ENCODE measurements at regions not wholly inside any gene's neighbourhood (a gene's known extent, or its start where the extent isn't known, plus 50 kb on each side); places are given as distances from the start of the nearest gene placed in this dataset.

DNA sequence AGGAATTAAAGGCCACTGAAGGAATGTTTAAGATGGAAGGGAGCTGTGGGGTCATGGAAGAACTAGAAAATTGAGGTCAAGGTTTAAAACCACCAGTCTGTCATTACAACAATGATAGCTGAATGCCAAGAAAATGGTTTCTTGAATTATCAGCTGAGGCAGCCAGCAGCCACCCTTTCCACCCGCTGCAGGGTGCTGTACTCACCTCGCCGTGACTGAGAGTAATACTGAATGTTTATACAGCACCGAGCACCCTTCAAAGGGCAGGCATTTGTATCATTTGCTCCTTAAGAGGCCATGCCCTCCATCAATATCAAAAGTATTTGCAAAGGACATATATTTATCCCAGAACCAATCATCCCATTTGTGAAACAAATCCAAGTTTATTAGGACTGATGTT lies 402.8 kb downstream of the VPS13C start:
- H3K27ac Mint-ChIP-seq = no peak overlapping the region
- peaks cover 0 to 2% of the 10 kb centered on the region in 2 donors for H3K9me3 Mint-ChIP-seq
- no peaks in the 10 kb centered on the region for H3K36me3 Mint-ChIP-seq (ENCODE audit: insufficient read depth in 2 of 2)
- ATAC-seq (replicated peaks in 1 of 2) (no peak), DNase-seq (no peak)
- no peak overlapping the region for H3K4me3 Mint-ChIP-seq
- H3K4me1 Mint-ChIP-seq (ENCODE audit: low read depth) = no peaks in the 10 kb centered on the region
- peaks cover 21% of the 10 kb centered on the region for H3K27me3 Mint-ChIP-seq (ENCODE audit: low read depth)

DNA sequence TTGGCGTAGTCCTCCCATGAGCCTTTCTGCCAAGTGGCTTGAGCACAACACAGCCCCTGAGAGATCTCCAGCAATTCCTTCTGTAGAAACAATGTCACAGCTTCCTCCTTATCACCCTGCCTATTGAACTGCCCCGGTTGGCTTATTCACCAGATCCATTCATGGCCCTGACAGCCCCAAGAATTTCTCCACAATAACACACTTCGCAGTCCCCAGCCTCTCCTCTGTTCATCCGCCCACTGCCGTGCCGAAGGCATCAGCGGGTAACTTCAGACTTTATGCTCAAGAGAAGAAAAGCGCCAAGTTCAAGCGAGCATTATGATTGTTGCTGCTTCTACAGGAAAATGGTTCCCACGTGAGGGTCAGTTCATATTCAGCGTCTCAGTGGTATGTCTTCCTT lies 403.9 kb downstream of the VPS13C start:
- ATAC-seq (replicated peaks in 1 of 2) = no peak
- peaks cover 13% of the 10 kb centered on the region for H3K27me3 Mint-ChIP-seq (ENCODE audit: low read depth)
- no peaks in the 10 kb centered on the region for H3K36me3 Mint-ChIP-seq (ENCODE audit: insufficient read depth in 2 of 2)
- no peak overlapping the region for H3K4me3 Mint-ChIP-seq
- H3K4me1 Mint-ChIP-seq (ENCODE audit: low read depth) = no peaks in the 10 kb centered on the region
- peaks cover 0 to 2% of the 10 kb centered on the region in 2 donors for H3K9me3 Mint-ChIP-seq
- DNase-seq = no peak
- H3K27ac Mint-ChIP-seq = no peak overlapping the region

DNA sequence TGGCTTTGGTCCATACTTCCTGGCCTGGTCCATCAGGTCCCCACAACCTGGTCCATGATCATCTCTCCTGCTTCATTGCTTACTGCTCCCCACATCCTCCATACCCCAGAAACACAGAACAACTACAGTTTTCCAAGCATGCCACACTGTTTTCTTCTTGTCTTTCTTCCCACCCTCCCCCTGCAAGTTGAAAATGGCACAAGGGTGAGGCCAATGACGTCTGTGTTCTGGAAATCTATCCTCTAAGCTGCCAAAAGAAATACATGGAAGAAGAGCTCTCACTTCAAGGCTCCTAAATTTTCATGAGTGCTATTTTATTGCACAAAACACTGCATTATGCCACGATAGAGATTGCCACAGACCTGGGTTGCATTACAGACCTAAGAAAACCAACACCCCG lies 404.4 kb downstream of the VPS13C start:
- Mint-ChIP-seq H3K36me3 (ENCODE audit: insufficient read depth in 2 of 2) (no peaks in the 10 kb centered on the region), H3K4me1 (ENCODE audit: low read depth) (no peaks in the 10 kb centered on the region), H3K27me3 (ENCODE audit: low read depth) (peaks cover 13% of the 10 kb centered on the region), H3K27ac (no peak overlapping the region), H3K9me3 (peaks cover 0 to 2% of the 10 kb centered on the region in 2 donors), H3K4me3 (no peak overlapping the region)
- DNase-seq (no peak), ATAC-seq (replicated peaks in 1 of 2) (no peak)

DNA sequence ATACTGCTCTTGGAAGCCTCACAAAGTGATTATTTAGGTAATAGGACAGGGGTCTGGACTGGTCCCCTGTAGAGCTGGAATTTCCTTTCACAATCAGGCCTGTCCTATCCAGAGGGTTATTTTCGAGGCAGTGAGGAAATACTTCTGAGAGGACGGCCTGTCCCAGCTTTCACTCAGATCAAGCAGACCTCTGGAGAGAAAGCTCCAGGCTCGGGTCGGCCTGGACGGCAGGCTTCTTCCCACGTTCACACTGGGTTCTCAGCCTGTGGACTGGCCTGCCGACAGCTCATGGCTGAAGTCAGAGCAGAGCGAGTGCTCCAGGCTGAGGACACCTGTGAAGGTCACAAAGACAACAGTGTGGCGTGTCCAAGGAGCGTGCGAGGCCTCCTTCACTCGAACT lies 405.3 kb downstream of the VPS13C start:
- peaks cover 6% of the 10 kb centered on the region for H3K27me3 Mint-ChIP-seq (ENCODE audit: low read depth)
- no peak overlapping the region for H3K27ac Mint-ChIP-seq
- DNase-seq = no peak
- no peaks in the 10 kb centered on the region for H3K9me3 Mint-ChIP-seq
- ATAC-seq (replicated peaks in 1 of 2) = no peak
- H3K36me3 Mint-ChIP-seq (ENCODE audit: insufficient read depth in 2 of 2) = no peaks in the 10 kb centered on the region
- no peaks in the 10 kb centered on the region for H3K4me1 Mint-ChIP-seq (ENCODE audit: low read depth)
- H3K4me3 Mint-ChIP-seq = no peak overlapping the region

DNA sequence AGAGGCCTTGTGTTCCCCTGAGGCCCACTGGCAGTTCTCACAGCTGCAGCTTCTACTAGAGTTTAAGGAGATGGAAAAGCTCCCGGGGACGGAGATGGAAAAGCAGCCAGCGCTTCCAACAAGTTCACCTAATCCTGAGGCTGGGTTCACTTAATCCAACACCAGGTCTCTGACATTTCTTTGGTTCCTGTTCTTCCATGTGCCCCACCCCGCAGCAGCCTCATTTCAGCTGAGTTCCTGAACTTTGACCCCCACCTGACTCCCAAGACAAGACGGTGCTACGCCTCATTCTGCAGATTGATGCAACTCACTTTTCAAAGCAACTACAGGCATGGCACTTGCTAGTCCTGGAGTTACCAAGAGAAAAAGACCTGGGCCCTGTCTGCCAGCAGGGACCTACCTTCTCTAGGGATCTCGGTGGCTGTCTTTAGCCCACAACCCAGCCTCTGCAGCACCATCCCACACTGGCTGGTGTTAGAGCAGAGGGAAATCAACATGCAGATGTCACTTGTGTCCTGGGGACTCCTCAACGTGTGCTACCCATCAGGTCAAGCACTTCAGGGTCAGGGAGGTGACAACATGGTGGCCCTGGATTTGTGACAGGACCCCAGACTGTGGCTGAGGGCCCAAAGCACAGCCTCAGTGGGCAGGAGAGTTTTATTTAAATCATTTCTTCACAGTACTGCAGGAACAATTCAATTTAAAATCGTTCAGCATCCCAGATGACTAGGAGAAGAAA lies 406.1 kb downstream of the VPS13C start:
- H3K27me3 Mint-ChIP-seq (ENCODE audit: low read depth) = no peaks in the 10 kb centered on the region
- no peak overlapping the region for H3K27ac Mint-ChIP-seq
- no peak for DNase-seq
- no peaks in the 10 kb centered on the region for H3K36me3 Mint-ChIP-seq (ENCODE audit: insufficient read depth in 2 of 2)
- H3K4me3 Mint-ChIP-seq = no peak overlapping the region
- no peak for ATAC-seq (replicated peaks in 1 of 2)
- no peaks in the 10 kb centered on the region for H3K4me1 Mint-ChIP-seq (ENCODE audit: low read depth)
- no peaks in the 10 kb centered on the region for H3K9me3 Mint-ChIP-seq

DNA sequence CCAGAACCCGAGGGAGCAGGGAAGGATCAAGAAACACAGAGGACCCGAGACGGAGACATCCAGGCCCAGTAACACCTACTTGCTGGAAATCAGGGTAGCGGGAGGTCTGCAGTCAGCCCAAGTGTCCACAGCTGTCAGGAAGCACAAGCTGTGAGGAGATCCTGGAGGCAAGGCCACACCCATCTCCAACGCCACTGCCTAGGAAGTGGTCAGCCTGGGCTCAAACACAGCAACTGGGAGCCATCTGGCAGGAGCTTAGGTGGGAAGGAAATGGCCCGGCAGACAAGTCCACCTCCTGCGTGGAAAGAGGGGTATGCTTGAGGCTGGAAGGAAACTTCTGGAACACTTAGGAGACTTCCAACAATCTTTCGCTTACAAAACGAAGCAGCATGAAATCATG lies 407.1 kb downstream of the VPS13C start:
- DNase-seq (no peak), ATAC-seq (replicated peaks in 1 of 2) (no peak)
- Mint-ChIP-seq H3K4me1 (ENCODE audit: low read depth) (no peaks in the 10 kb centered on the region), H3K4me3 (no peak overlapping the region), H3K9me3 (no peaks in the 10 kb centered on the region), H3K36me3 (ENCODE audit: insufficient read depth in 2 of 2) (no peaks in the 10 kb centered on the region), H3K27me3 (ENCODE audit: low read depth) (no peaks in the 10 kb centered on the region), H3K27ac (no peak overlapping the region)

DNA sequence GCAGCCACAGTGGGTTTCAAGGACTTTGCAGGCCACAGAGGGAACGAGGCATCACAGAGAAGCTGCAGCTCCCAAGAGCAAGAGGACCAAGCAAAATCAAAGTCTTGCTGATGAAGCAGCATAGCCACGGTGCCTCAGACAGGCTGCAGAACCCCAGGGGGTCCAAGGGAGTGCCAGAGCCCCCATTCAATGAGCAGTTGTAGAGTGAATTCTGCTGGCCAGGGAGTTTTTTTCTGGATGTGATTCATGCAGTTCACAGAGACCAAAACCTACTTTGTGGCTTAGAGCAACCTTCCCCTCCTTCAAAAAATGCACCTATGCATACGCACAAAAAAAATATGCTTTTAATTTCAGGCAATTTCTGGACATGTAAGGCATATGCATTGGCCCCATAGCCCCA lies 409.0 kb downstream of the VPS13C start:
- Mint-ChIP-seq H3K4me1 (ENCODE audit: low read depth) (no peaks in the 10 kb centered on the region), H3K36me3 (ENCODE audit: insufficient read depth in 2 of 2) (no peaks in the 10 kb centered on the region), H3K4me3 (no peak overlapping the region), H3K9me3 (no peaks in the 10 kb centered on the region), H3K27me3 (ENCODE audit: low read depth) (no peaks in the 10 kb centered on the region), H3K27ac (no peak overlapping the region)
- DNase-seq (no peak), ATAC-seq (replicated peaks in 1 of 2) (no peak)

DNA sequence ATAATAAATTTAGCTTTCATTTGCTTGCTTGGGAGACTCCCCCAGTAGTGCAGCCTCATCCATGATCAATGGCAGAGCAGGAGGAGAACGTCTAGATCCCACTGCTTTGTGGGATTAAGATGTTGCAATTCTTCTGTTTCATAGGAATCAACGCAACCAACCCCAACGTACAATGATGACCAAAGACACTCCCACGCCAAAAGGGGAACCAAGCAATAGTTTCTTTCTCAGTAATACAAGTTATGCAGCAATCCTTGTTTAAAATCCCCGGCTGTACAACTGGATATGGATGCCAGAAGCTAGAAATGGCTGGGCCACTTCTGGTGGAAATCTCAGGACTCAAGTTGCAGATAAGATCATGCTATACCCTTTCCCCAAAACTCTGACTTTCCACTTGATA lies 411.2 kb downstream of the VPS13C start:
- Mint-ChIP-seq H3K4me1 (ENCODE audit: low read depth) (no peaks in the 10 kb centered on the region), H3K4me3 (no peak overlapping the region), H3K36me3 (ENCODE audit: insufficient read depth in 2 of 2) (no peaks in the 10 kb centered on the region), H3K27me3 (ENCODE audit: low read depth) (peaks cover 7% of the 10 kb centered on the region), H3K9me3 (no peaks in the 10 kb centered on the region), H3K27ac (no peak overlapping the region)
- ATAC-seq (replicated peaks in 1 of 2) (no peak), DNase-seq (no peak)

DNA sequence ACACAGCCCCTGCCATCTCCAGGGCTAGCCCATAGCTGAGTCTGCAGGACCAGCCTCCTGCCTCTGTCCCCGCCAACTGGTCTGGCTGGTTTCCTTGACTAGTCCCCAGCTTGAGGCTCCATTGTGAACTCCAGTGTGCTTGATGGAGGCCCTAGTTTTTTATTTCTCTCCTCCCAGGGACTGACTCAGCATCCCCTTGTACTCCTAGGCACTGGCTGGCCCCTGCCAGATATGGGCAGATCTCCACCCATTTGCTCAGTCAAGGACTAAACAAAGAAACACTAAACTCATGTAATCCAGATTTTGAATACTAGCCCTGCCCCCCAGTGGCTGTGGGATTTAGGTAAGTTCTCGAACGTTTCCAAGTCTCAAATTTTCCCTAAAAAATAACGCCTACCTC lies 415.4 kb upstream of the RORA start:
- ATAC-seq (replicated peaks in 1 of 2) (no peak), DNase-seq (no peak)
- H3K4me1 Mint-ChIP-seq (ENCODE audit: low read depth) = no peaks in the 10 kb centered on the region
- H3K4me3 Mint-ChIP-seq = no peak overlapping the region
- no peak overlapping the region for H3K27ac Mint-ChIP-seq
- H3K9me3 Mint-ChIP-seq = no peaks in the 10 kb centered on the region
- H3K27me3 Mint-ChIP-seq (ENCODE audit: low read depth) = peaks cover 8% of the 10 kb centered on the region
- no peaks in the 10 kb centered on the region for H3K36me3 Mint-ChIP-seq (ENCODE audit: insufficient read depth in 2 of 2)

DNA sequence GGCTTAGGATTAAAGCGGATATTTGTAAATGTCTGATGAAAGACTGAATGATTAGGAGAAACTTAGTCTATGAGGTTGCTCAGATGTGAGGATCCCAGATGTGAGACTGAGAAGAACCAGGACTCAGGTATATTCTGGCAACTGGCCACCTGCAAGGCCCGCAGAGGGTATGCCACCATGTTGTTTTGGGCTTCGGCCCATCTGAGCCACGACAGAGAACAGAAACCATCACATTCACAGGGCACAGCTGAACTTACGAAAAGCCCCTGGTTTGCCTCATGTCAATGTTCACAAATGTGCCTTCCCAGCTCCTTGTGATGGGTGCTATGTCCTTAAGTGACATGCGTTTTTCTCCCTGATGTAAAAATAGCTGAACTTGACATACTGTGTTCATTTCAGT lies 412.5 kb upstream of the RORA start:
- H3K27ac Mint-ChIP-seq = no peak overlapping the region
- ATAC-seq (replicated peaks in 1 of 2) = no peak
- DNase-seq = no peak
- no peaks in the 10 kb centered on the region for H3K36me3 Mint-ChIP-seq (ENCODE audit: insufficient read depth in 2 of 2)
- H3K27me3 Mint-ChIP-seq (ENCODE audit: low read depth) = peaks cover 8% of the 10 kb centered on the region
- H3K4me3 Mint-ChIP-seq = no peak overlapping the region
- peaks cover 0 to 1% of the 10 kb centered on the region in 2 donors for H3K9me3 Mint-ChIP-seq
- H3K4me1 Mint-ChIP-seq (ENCODE audit: low read depth) = no peaks in the 10 kb centered on the region

DNA sequence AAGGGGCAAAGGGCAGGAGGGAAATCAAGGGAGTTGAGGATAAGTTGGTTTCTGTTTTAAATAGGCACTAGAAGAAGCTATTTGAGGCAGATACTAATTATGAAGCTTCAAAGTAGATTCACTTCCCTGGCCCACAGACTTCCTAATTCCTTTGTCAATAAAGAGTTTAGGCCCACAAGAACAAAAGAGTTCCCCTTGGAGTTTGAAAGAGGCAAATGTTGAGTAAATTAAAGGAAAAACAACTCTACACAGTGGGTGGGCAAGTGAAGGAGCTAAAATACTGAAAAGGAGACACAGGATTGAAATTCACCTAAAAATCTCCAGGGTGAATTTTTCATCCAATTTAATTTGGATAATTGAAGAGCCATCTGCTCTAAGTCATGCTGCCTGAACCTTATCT lies 411.7 kb upstream of the RORA start:
- H3K9me3 Mint-ChIP-seq = peaks cover 1 to 2% of the 10 kb centered on the region in 2 donors
- ATAC-seq (replicated peaks in 1 of 2) = no peak
- H3K27me3 Mint-ChIP-seq (ENCODE audit: low read depth) = peaks cover 15% of the 10 kb centered on the region
- H3K4me3 Mint-ChIP-seq = no peak overlapping the region
- H3K4me1 Mint-ChIP-seq (ENCODE audit: low read depth) = no peaks in the 10 kb centered on the region
- H3K27ac Mint-ChIP-seq = no peak overlapping the region
- no peak for DNase-seq
- H3K36me3 Mint-ChIP-seq (ENCODE audit: insufficient read depth in 2 of 2) = no peaks in the 10 kb centered on the region

DNA sequence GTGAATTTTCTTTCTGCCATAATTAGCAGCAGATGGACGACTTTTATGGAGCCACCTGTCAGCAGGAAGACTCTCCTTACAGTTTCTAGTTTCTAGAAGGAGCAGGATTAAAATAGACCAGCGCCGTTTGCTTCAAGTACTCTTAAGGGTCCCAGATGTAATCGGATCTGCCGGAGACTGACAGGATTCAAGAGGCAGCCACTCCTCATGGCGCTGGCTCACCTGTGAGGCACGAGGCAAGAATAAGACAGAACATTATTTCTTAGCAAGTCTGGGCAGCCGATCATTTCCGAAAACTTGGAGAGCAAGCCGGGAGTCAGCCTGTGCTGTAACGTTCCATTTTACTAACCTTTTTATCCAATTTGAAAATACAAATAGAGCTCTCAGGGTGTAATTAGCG lies 410.4 kb upstream of the RORA start:
- H3K9me3 Mint-ChIP-seq = peaks cover 1 to 2% of the 10 kb centered on the region in 2 donors
- no peak overlapping the region for H3K4me3 Mint-ChIP-seq
- no peaks in the 10 kb centered on the region for H3K36me3 Mint-ChIP-seq (ENCODE audit: insufficient read depth in 2 of 2)
- ATAC-seq (replicated peaks in 1 of 2) (no peak), DNase-seq (no peak)
- H3K27me3 Mint-ChIP-seq (ENCODE audit: low read depth) = peaks cover 17% of the 10 kb centered on the region
- no peak overlapping the region for H3K27ac Mint-ChIP-seq
- no peaks in the 10 kb centered on the region for H3K4me1 Mint-ChIP-seq (ENCODE audit: low read depth)

DNA sequence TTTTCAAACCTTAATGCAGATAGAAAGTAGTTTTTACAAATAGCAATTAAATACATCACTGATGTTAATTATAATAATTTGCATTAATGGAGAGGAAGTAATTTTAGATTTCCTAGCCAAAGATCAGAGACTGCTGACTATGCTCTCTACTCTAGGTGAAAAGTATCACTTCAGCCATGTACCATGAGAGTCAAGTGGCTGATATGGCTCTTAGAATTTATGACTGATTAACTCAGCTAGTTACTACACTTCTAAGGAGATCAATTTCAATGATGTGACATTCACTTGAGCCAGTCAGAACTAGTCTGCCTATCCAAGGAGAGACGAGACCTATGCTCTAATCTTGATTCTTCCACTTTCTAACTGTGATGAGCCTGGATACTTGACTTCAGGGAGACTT lies 405.7 kb upstream of the RORA start:
- Mint-ChIP-seq H3K27me3 (ENCODE audit: low read depth) (peaks cover 39% of the 10 kb centered on the region), H3K4me3 (no peak overlapping the region), H3K36me3 (ENCODE audit: insufficient read depth in 2 of 2) (no peaks in the 10 kb centered on the region), H3K9me3 (peaks cover 1 to 2% of the 10 kb centered on the region in 2 donors), H3K4me1 (ENCODE audit: low read depth) (no peaks in the 10 kb centered on the region), H3K27ac (no peak overlapping the region)
- DNase-seq (no peak), ATAC-seq (replicated peaks in 1 of 2) (no peak)

DNA sequence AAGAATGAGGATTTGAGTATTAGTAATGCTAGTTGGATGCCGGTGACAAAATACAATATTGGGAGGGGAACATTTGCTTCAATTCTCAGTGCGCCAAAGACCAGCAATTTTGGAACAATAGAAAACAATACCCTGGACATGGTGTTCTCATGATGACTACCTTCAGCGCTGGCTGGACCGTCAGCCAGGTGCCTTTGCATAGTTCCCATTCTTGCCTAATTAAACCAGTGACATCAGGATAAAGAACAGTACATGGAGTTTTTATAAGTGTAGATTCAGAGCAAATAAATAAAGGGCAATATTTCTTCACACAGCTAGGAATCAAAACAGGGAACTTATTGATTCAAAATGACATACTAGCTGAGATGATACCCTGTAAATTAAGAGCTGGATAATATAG lies 404.8 kb upstream of the RORA start:
- DNase-seq = no peak
- Mint-ChIP-seq H3K27me3 (ENCODE audit: low read depth) (peaks cover 40% of the 10 kb centered on the region), H3K36me3 (ENCODE audit: insufficient read depth in 2 of 2) (no peaks in the 10 kb centered on the region), H3K9me3 (peaks cover 1 to 2% of the 10 kb centered on the region in 2 donors), H3K4me1 (ENCODE audit: low read depth) (no peaks in the 10 kb centered on the region), H3K27ac (no peak overlapping the region), H3K4me3 (no peak overlapping the region)
- ATAC-seq (replicated peaks in 1 of 2) = no peak
